Astrocyte of the cerebellum (primary cell): ENCODE measurements at regions not wholly inside any gene's neighbourhood (a gene's known extent, or its start where the extent isn't known, plus 50 kb on each side); places are given as distances from the start of the nearest gene placed in this dataset.

ENCODE experiments used
- DNase-seq: peaks from one replicate; pipeline ENCODE4 v3.0.0-alpha.2; 2011; ENCODE audit warnings: low read depth
- H3K4me3 ChIP-seq: 2 replicates; pipeline ENCODE4 v1.5.1; 2011; ENCODE audit warnings: mild to moderate bottlenecking, low read depth, low read length, moderate library complexity
- in situ Hi-C: cut with HindIII; loops from 2 replicates; pipeline ENCODE4 v1.10.0; 2017; ENCODE audit warnings: low sequenced_read_pairs
- TF ChIP-seq, protein P1 (sequence below): IDR thresholded peaks from 2 replicates; pipeline ENCODE4 v1.5.1; 2012; ENCODE audit warnings: low read length, low read depth, moderate library complexity, mild to moderate bottlenecking; ENCODE audit errors: missing control alignments

DNA sequence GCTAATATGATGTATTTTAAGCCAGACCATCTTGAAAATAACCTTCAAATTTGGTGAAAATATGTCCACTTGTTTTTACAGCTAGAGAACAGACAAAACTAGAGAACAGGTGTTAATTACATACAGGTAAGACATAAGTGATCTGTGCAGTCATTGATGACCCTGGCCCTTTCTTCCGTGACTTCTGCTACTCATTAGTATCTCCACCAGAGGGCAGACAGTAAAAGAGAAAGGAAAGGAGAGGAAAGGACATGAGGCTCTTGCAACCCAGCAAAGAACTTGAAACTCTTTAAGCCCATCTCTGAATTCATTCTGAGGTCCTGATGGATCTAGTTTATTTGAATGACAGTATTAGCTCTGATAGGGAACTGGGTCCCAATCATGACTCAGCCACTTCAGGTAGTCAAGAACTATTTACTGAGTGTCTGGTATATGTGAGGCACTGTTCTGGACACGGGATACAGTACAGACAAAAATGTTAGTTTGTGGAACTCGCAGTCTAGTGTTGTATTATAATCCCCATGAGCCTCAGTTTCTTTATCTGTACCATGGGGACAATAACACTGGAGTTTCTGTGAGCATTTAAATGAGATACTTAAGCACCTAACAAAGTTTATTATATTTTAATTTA, 121.0 kb upstream of the TEX13D start:
- H3K4me3 ChIP-seq: no peak overlapping the region
- TF ChIP-seq, protein P1, sequence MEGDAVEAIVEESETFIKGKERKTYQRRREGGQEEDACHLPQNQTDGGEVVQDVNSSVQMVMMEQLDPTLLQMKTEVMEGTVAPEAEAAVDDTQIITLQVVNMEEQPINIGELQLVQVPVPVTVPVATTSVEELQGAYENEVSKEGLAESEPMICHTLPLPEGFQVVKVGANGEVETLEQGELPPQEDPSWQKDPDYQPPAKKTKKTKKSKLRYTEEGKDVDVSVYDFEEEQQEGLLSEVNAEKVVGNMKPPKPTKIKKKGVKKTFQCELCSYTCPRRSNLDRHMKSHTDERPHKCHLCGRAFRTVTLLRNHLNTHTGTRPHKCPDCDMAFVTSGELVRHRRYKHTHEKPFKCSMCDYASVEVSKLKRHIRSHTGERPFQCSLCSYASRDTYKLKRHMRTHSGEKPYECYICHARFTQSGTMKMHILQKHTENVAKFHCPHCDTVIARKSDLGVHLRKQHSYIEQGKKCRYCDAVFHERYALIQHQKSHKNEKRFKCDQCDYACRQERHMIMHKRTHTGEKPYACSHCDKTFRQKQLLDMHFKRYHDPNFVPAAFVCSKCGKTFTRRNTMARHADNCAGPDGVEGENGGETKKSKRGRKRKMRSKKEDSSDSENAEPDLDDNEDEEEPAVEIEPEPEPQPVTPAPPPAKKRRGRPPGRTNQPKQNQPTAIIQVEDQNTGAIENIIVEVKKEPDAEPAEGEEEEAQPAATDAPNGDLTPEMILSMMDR: peak; percentile 63
- in situ Hi-C loops: no loop called here
- DNase-seq: no peak

DNA sequence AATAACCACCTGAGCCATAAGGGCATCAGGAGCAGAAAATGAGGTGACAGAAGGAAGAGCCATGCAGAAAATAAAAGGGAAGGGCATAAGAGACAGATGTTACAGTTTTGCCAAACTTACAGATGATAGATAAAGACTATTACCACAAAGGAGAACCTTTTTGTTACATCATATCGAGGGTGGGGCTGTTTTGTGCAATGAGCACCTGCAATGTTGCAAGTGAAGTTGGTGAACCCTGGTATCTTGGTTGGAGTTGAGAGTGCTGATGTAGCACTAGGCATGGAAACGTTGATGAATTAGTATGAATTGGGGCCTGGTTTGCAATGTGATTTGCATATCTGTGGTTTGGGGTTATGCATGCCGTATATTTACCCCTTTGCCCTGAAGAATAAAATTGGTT, 119.8 kb upstream of the TEX13D start:
- DNase-seq: no peak
- in situ Hi-C loops: no loop called here
- TF ChIP-seq, protein P1: no peak
- H3K4me3 ChIP-seq: no peak overlapping the region

DNA sequence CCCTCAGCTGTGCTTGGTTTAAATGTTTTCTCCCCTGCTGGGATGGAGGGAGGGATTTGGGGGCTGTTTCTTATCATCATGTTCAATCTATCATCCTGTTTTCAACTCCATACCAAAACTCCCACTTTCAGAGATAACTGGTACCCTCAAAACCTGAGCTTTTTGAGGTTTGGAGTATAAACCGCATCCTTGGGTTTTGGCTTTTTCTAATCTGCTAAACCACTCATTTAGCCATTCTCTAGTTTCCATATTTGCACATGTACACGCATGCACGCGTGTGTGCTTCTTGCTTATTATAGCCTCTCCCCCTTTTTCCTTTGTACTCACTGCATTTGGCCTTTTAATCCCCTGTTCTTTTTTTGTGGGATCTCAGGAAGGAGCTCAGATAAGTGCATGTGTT, 116.7 kb upstream of the TEX13D start:
- DNase-seq: no peak
- in situ Hi-C loops: no loop called here
- H3K4me3 ChIP-seq: no peak overlapping the region
- TF ChIP-seq, protein P1: no peak

DNA sequence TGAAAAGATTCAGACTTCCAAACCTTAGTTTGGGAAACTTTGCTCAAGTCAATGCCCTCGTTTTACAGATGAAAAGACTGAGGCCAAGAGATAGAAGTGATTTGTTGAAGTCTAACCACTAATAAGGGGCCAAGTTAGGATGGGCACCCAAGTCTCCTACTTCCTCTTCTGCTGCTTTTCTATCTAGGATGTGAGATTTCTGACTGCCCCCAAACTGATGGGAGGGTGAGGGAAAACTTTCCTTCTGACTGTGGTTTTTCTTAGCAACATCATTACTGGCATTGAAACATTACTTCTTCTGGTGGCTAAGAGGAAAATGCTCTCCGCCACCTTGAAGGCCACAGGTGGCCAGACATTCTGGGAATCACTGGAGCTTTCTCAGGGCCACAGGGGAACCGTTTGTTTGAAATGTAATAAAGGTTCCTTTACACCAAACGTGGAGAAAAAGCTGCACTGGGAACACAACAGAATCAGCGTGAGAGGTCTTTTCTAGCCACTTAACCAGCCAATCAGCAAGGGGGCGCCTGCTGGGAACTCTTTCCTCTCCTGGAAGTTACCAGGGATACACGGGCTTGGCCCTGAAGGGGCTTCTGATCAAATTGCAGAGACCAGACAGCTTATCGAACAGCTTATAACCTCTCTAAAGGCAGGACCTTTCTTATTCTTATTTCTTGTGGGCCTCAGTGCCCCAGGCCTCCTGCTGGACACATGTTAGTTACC, 115.9 kb upstream of the TEX13D start:
- in situ Hi-C loops: no loop called here
- no peak overlapping the region for H3K4me3 ChIP-seq
- DNase-seq: no peak
- TF ChIP-seq, protein P1: no peak

DNA sequence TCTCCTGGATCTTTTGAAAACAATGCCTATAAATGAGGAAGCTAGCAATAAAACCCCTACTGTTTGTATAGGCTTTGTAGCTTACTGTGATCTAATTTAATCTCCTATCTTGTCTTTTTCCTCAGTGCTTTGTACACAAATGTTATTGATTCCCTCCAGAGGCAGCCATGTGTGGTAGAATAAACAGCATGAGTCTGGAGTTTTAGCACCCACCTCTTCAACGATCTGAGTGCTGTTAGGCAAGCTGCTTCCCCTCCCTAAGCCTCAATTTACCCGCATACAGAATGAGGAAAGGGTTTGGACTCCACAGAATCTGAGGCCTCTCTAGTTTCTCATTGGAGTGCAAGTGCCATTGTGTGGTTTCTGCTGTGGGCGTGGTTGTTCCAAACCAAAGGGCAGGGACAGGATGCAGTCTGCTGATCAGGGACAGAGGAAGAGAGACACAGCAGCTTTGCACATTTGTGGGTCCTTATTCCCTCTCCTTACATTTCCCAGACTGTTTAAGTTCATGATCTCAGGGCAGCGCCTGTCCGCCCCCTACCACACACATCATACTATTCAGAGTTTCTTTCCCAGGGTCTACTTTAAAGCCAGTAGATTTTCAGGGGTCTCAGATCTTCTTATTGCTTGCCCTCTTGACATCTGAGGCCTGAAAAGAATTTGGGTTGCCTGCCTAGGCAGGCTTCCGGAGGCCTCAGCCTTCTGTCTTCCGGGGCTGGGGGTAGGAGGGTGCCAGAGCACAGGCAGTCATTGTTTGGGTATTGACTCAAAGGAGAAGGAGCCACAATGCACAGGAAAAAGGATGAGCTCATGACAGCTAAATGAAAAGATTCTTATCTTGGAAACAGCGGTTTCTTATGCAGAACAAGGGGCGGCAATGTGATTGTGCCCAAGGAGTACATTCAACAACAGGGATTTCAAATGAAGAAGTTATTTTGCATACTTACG, 114.9 kb upstream of the TEX13D start:
- no peak overlapping the region for H3K4me3 ChIP-seq
- DNase-seq: no peak
- in situ Hi-C loops: no loop called here
- TF ChIP-seq, protein P1: no peak

DNA sequence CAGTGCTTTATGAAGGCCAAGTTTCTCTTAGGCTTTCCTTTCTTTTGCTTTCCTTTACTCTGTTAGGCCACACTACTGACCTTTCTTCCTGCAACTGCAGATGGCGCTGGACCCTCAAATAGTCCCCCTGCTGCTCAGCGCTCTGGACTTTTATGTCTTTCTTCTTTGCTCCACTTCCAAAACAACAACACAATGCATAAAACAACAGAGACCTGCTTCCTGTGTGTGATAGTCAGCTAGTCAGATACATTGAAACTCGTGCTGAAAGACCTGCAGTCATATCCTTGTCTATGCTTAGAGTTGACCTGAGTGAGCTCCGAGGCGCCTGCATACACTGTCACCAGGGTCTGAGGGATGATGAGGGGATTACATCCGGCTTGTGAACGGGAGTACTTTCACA, 108.9 kb upstream of the TEX13D start:
- no peak overlapping the region for H3K4me3 ChIP-seq
- TF ChIP-seq, protein P1: no peak
- DNase-seq: no peak
- in situ Hi-C loops: no loop called here
